Endometrial microvascular endothelial cells (primary cell): ENCODE measurements at regions not wholly inside any gene's neighbourhood (a gene's known extent, or its start where the extent isn't known, plus 50 kb on each side); places are given as distances from the start of the nearest gene placed in this dataset.
"Not testable (repeated sequence)": the region's sequence is repeated elsewhere in the genome, so short reads cannot be mapped to it uniquely, and the experiment has no call there.

Experiments
- in situ Hi-C: cut with HindIII; loops from 2 replicates; pipeline ENCODE4 v1.10.0; 2017; ENCODE audit warnings: low sequenced_read_pairs, low pct_unique_long_range_greater_than_20kb; ENCODE audit errors: inconsistent ontology term

GRCh38 chr9:135173066-135173465 is 85.6 kb downstream of the OLFM1 start:
- in situ Hi-C loops = no loop called here

GRCh38 chr9:135174248-135174647 is 86.8 kb downstream of the OLFM1 start:
- in situ Hi-C loops = no loop called here

- in situ Hi-C loops = no loop called here
These were observed 87.5 kb downstream of the OLFM1 start for GRCh38 chr9:135174981-135175380.

- in situ Hi-C loops = no loop called here
These were observed 88.8 kb downstream of the OLFM1 start for GRCh38 chr9:135176284-135176683.

- in situ Hi-C loops = not testable (repeated sequence)
These were observed 90.1 kb downstream of the OLFM1 start for GRCh38 chr9:135177562-135177961.

GRCh38 chr9:135178498-135178897 is 91.0 kb downstream of the OLFM1 start:
- in situ Hi-C loops = no loop called here

GRCh38 chr9:135179041-135179440 is 91.6 kb downstream of the OLFM1 start:
- in situ Hi-C loops = no loop called here

GRCh38 chr9:135179976-135180375 is 92.5 kb downstream of the OLFM1 start:
- in situ Hi-C loops = no loop called here

GRCh38 chr9:135180586-135180985 is 93.1 kb downstream of the OLFM1 start:
- in situ Hi-C loops = no loop called here

- in situ Hi-C loops = no loop called here
These were observed 93.9 kb downstream of the OLFM1 start for GRCh38 chr9:135181336-135181735.

GRCh38 chr9:135181841-135182240 is 94.4 kb downstream of the OLFM1 start:
- in situ Hi-C loops = not testable (repeated sequence)

- in situ Hi-C loops = no loop called here
These were observed 95.6 kb downstream of the OLFM1 start for GRCh38 chr9:135183069-135183468.

GRCh38 chr9:135183528-135184180 is 96.2 kb downstream of the OLFM1 start:
- in situ Hi-C loops = no loop called here

- in situ Hi-C loops = no loop called here
These were observed 96.9 kb downstream of the OLFM1 start for GRCh38 chr9:135184181-135185053.

- in situ Hi-C loops = no loop called here
These were observed 97.6 kb downstream of the OLFM1 start for GRCh38 chr9:135185060-135185459.

GRCh38 chr9:135186248-135187164 is 99.0 kb downstream of the OLFM1 start:
- in situ Hi-C loops = no loop called here

- in situ Hi-C loops = no loop called here
These were observed 99.9 kb downstream of the OLFM1 start for GRCh38 chr9:135187365-135187764.

GRCh38 chr9:135188681-135189151 is 101.2 kb downstream of the OLFM1 start:
- in situ Hi-C loops = no loop called here

GRCh38 chr9:135189497-135189896 is 102.0 kb downstream of the OLFM1 start:
- in situ Hi-C loops = no loop called here
